ENCODE measurements at regions not wholly inside any gene's neighbourhood (a gene's known extent, or its start where the extent isn't known, plus 50 kb on each side); places are given as distances from the start of the nearest gene placed in this dataset.

GRCh38 chr2:67628892-67629291, 231.8 kb downstream of the ETAA1 start:
- Mint-ChIP-seq H3K27ac (ENCODE audit: unreplicated experiment) (no peak overlapping the region), H3K9me3 (ENCODE audit: unreplicated experiment) (no peaks in the 10 kb centered on the region), H3K4me1 (ENCODE audit: low read depth, unreplicated experiment) (no peaks in the 10 kb centered on the region), H3K36me3 (ENCODE audit: insufficient read depth, unreplicated experiment) (no peaks in the 10 kb centered on the region), H3K27me3 (ENCODE audit: insufficient read depth, unreplicated experiment) (peaks cover 13% of the 10 kb centered on the region), H3K4me3 (ENCODE audit: unreplicated experiment) (no peak overlapping the region)
- Histone ChIP-seq H3K27me3 (replicated peaks; ENCODE audit: control insufficient read depth, insufficient read depth, low read length) (no peaks in the 10 kb centered on the region), H3K4me3 (ENCODE audit: low read depth, low read length) (no peak overlapping the region), H3K36me3 (ENCODE audit: control insufficient read depth, insufficient read depth, low read length) (no peaks in the 10 kb centered on the region), H3K4me1 (no peaks in the 10 kb centered on the region), H3K9me3 (no peaks in the 10 kb centered on the region)
- no peak for DNase-seq
- intact Hi-C loops (cut with micrococcal nuclease; ENCODE audit: unreplicated experiment), result no loop called here
- POLR2A ChIA-PET, result no interaction called here
- no TSS peak for BruUV-seq (replicated peaks)
- CTCF ChIA-PET, result no interaction called here
- TF ChIP-seq CTCF (IDR thresholded peaks at IDR 0.05; ENCODE audit: insufficient read depth in 1 of 2, low read depth in 1 of 2, low read length in 1 of 2, severe bottlenecking in 1 of 2, unreplicated experiment in 1 of 2), result no peak

GRCh38 chr2:67631483-67631882, 234.3 kb downstream of the ETAA1 start:
- Histone ChIP-seq H3K36me3 (ENCODE audit: control insufficient read depth, insufficient read depth, low read length) (no peaks in the 10 kb centered on the region), H3K9me3 (no peaks in the 10 kb centered on the region), H3K4me1 (no peaks in the 10 kb centered on the region), H3K4me3 (ENCODE audit: low read depth, low read length) (no peak overlapping the region), H3K27me3 (replicated peaks; ENCODE audit: control insufficient read depth, insufficient read depth, low read length) (no peaks in the 10 kb centered on the region)
- POLR2A ChIA-PET, result no interaction called here
- H3K9me3 Mint-ChIP-seq (ENCODE audit: unreplicated experiment), result no peaks in the 10 kb centered on the region
- intact Hi-C loops (cut with micrococcal nuclease; ENCODE audit: unreplicated experiment), result no loop called here
- H3K4me1 Mint-ChIP-seq (ENCODE audit: low read depth, unreplicated experiment), result no peaks in the 10 kb centered on the region
- no peaks in the 10 kb centered on the region for H3K36me3 Mint-ChIP-seq (ENCODE audit: insufficient read depth, unreplicated experiment)
- no peak overlapping the region for H3K4me3 Mint-ChIP-seq (ENCODE audit: unreplicated experiment)
- no peak overlapping the region for H3K27ac Mint-ChIP-seq (ENCODE audit: unreplicated experiment)
- CTCF ChIA-PET, result no interaction called here
- no peak for DNase-seq
- TF ChIP-seq CTCF (IDR thresholded peaks at IDR 0.05; ENCODE audit: insufficient read depth in 1 of 2, low read depth in 1 of 2, low read length in 1 of 2, severe bottlenecking in 1 of 2, unreplicated experiment in 1 of 2), result no peak
- BruUV-seq (replicated peaks), result no TSS peak
- peaks cover 8% of the 10 kb centered on the region for H3K27me3 Mint-ChIP-seq (ENCODE audit: insufficient read depth, unreplicated experiment)

- BruUV-seq (replicated peaks), result no TSS peak
- Histone ChIP-seq H3K4me1 (no peaks in the 10 kb centered on the region), H3K9me3 (no peaks in the 10 kb centered on the region), H3K4me3 (ENCODE audit: low read depth, low read length) (no peak overlapping the region), H3K36me3 (ENCODE audit: control insufficient read depth, insufficient read depth, low read length) (no peaks in the 10 kb centered on the region), H3K27me3 (replicated peaks; ENCODE audit: control insufficient read depth, insufficient read depth, low read length) (no peaks in the 10 kb centered on the region)
- no peak for DNase-seq
- H3K27ac Mint-ChIP-seq (ENCODE audit: unreplicated experiment), result no peak overlapping the region
- H3K4me3 Mint-ChIP-seq (ENCODE audit: unreplicated experiment), result no peak overlapping the region
- H3K27me3 Mint-ChIP-seq (ENCODE audit: insufficient read depth, unreplicated experiment), result peaks cover 9% of the 10 kb centered on the region
- H3K4me1 Mint-ChIP-seq (ENCODE audit: low read depth, unreplicated experiment), result no peaks in the 10 kb centered on the region
- ChIA-PET POLR2A (no interaction called here), CTCF (interaction anchor here (0.6 kb wide), 1 partner anchor 23 kb away, joined by 3 read pairs; no protein-coding TSS in a partner anchor)
- H3K9me3 Mint-ChIP-seq (ENCODE audit: unreplicated experiment), result no peaks in the 10 kb centered on the region
- H3K36me3 Mint-ChIP-seq (ENCODE audit: insufficient read depth, unreplicated experiment), result no peaks in the 10 kb centered on the region
- intact Hi-C loops (cut with micrococcal nuclease; ENCODE audit: unreplicated experiment), result no loop called here
- no peak for TF ChIP-seq CTCF (IDR thresholded peaks at IDR 0.05; ENCODE audit: insufficient read depth in 1 of 2, low read depth in 1 of 2, low read length in 1 of 2, severe bottlenecking in 1 of 2, unreplicated experiment in 1 of 2)
Measured at GRCh38 chr2:67633212-67633856, 236.2 kb downstream of the ETAA1 start.
